COR-L47 (cell line): ENCODE measurements at regions not wholly inside any gene's neighbourhood (a gene's known extent, or its start where the extent isn't known, plus 50 kb on each side); places are given as distances from the start of the nearest gene placed in this dataset.
"Not testable (repeated sequence)": the region's sequence is repeated elsewhere in the genome, so short reads cannot be mapped to it uniquely, and the experiment has no call there.

Experiments
- DNase-seq: peaks from one replicate; lab custom pipeline; 2025; lab: John Stamatoyannopoulos, UW

- no peak for DNase-seq
Measured at GRCh38 chr2:125870264-125870663, 785.7 kb upstream of the GYPC start.

GRCh38 chr2:125870746-125871145 is 785.2 kb upstream of the GYPC start:
- DNase-seq: no peak

GRCh38 chr2:125874564-125874963 is 781.4 kb upstream of the GYPC start:
- no peak for DNase-seq

GRCh38 chr2:125885340-125885739 is 770.6 kb upstream of the GYPC start:
- DNase-seq: no peak

GRCh38 chr2:125886153-125886552 is 769.8 kb upstream of the GYPC start:
- no peak for DNase-seq

GRCh38 chr2:125901278-125901677 is 754.7 kb upstream of the GYPC start:
- DNase-seq: no peak

GRCh38 chr2:125925891-125926546 is 729.9 kb upstream of the GYPC start:
- no peak for DNase-seq

- no peak for DNase-seq
Measured at GRCh38 chr2:125935559-125935958, 720.4 kb upstream of the GYPC start.

- no peak for DNase-seq
Measured at GRCh38 chr2:125942585-125943424, 713.2 kb upstream of the GYPC start.

GRCh38 chr2:125959047-125959446 is 696.9 kb upstream of the GYPC start:
- no peak for DNase-seq

GRCh38 chr2:125961739-125962138 is 694.2 kb upstream of the GYPC start:
- no peak for DNase-seq

GRCh38 chr2:125979886-125980285 is 676.1 kb upstream of the GYPC start:
- DNase-seq: no peak

GRCh38 chr2:125983364-125983763 is 672.6 kb upstream of the GYPC start:
- DNase-seq: no peak

- DNase-seq: no peak
Measured at GRCh38 chr2:126029316-126029715, 626.6 kb upstream of the GYPC start.

GRCh38 chr2:126038861-126039260 is 617.1 kb upstream of the GYPC start:
- no peak for DNase-seq

- DNase-seq: no peak
Measured at GRCh38 chr2:126041391-126042047, 614.4 kb upstream of the GYPC start.

- no peak for DNase-seq
Measured at GRCh38 chr2:126042089-126042488, 613.9 kb upstream of the GYPC start.

- DNase-seq: no peak
Measured at GRCh38 chr2:126048719-126049118, 607.2 kb upstream of the GYPC start.

GRCh38 chr2:126049461-126049860 is 606.5 kb upstream of the GYPC start:
- DNase-seq: no peak

- DNase-seq: no peak
Measured at GRCh38 chr2:126050991-126051736, 604.8 kb upstream of the GYPC start.

- not testable (repeated sequence) for DNase-seq
Measured at GRCh38 chr2:126051737-126052240, 604.2 kb upstream of the GYPC start.

GRCh38 chr2:126059379-126059778 is 596.6 kb upstream of the GYPC start:
- DNase-seq: no peak
